Prostate gland (tissue), 2 donors: ENCODE measurements at regions not wholly inside any gene's neighbourhood (a gene's known extent, or its start where the extent isn't known, plus 50 kb on each side); places are given as distances from the start of the nearest gene placed in this dataset.

Experiments
- DNase-seq: peaks from one replicate; pipeline ENCODE4 v3.0.0-alpha.2; 2019; ENCODE audit warnings: low spot score
- H3K27ac ChIP-seq, 2 donors: fragments of 200-600 bp; sonication (generic); 2 replicates each; pipeline ENCODE4 v1.5.1; 2017 to 2019
- H3K27me3 ChIP-seq: fragments of 200-600 bp; sonication (generic); replicated peaks from 2 replicates; pipeline ENCODE4 v1.5.1; 2019; ENCODE audit not compliant: insufficient read depth
- H3K36me3 ChIP-seq, 2 donors: fragments of 200-600 bp; sonication (generic); 1 replicate in 1 of 2; 2 replicates in 1 of 2; pipeline versions ENCODE4 v1.5.1 to v1.8.1; 2017 to 2019
- H3K4me1 ChIP-seq: fragments of 200-600 bp; sonication (generic); replicated peaks from 2 replicates; pipeline ENCODE4 v1.5.1; 2019
- H3K4me3 ChIP-seq, 2 donors: fragments of 200-600 bp; sonication (generic); 2 replicates each; pipeline ENCODE4 v1.5.1; 2017 to 2019
- H3K9me3 ChIP-seq: fragments of 200-600 bp; sonication (generic); 2 replicates; pipeline ENCODE4 v1.5.1; 2017
- POLR2A ChIP-seq: fragments of 450-650 bp; IDR thresholded peaks from one replicate; pipeline ENCODE4 v1.6.1; 2016; ENCODE audit warnings: antibody characterized with exemption, mild to moderate bottlenecking
- POLR2AphosphoS5 ChIP-seq: sonication (generic); formaldehyde crosslinking; IDR thresholded peaks from one replicate; pipeline ENCODE4 v1.6.1; 2017; ENCODE audit warnings: antibody characterized with exemption
- WGBS: methylation state at CpG from one replicate; pipeline ENCODE4 v1.1.5; 2018; 5-methylcytosine and 5-hydroxymethylcytosine counted together
- intact Hi-C: fragments of 100-400 bp; cut with DNase I; formaldehyde crosslinking; loops from one replicate; pipeline ENCODE4 v1.14.2; 2022
- TF ChIP-seq, protein P1 (sequence below), 4 experiments: fragments of 200-600 bp in 2 of 4; fragments of 450-650 bp in 2 of 4; sonication (generic) in 2 of 4; IDR thresholded peaks; 1 replicate in 3 of 4; 2 replicates in 1 of 4; pipeline ENCODE4 v1.5.1; 2016 to 2019; ENCODE audit warnings: antibody characterized with exemption in 4 of 4, mild to moderate bottlenecking in 2 of 4, moderate library complexity in 2 of 4

GRCh38 chr12:24229031-24229700 lies 279.7 kb upstream of the SOX5 start:
- H3K4me3 ChIP-seq, result no peak overlapping the region
- no peaks in the 10 kb centered on the region for H3K36me3 ChIP-seq
- 88% methylated on average over 9 of the region's 9 CpGs for WGBS
- no peak overlapping the region for H3K27ac ChIP-seq
- no peaks in the 10 kb centered on the region for H3K9me3 ChIP-seq
- intact Hi-C loops, result no loop called here
- TF ChIP-seq POLR2AphosphoS5 (no peak), POLR2A (no peak)
- TF ChIP-seq, protein P1, sequence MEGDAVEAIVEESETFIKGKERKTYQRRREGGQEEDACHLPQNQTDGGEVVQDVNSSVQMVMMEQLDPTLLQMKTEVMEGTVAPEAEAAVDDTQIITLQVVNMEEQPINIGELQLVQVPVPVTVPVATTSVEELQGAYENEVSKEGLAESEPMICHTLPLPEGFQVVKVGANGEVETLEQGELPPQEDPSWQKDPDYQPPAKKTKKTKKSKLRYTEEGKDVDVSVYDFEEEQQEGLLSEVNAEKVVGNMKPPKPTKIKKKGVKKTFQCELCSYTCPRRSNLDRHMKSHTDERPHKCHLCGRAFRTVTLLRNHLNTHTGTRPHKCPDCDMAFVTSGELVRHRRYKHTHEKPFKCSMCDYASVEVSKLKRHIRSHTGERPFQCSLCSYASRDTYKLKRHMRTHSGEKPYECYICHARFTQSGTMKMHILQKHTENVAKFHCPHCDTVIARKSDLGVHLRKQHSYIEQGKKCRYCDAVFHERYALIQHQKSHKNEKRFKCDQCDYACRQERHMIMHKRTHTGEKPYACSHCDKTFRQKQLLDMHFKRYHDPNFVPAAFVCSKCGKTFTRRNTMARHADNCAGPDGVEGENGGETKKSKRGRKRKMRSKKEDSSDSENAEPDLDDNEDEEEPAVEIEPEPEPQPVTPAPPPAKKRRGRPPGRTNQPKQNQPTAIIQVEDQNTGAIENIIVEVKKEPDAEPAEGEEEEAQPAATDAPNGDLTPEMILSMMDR (IDR thresholded peaks at IDR 0.05), result no peak
- DNase-seq, result no peak
- no peaks in the 10 kb centered on the region for H3K27me3 ChIP-seq
- no peaks in the 10 kb centered on the region for H3K4me1 ChIP-seq

DNA sequence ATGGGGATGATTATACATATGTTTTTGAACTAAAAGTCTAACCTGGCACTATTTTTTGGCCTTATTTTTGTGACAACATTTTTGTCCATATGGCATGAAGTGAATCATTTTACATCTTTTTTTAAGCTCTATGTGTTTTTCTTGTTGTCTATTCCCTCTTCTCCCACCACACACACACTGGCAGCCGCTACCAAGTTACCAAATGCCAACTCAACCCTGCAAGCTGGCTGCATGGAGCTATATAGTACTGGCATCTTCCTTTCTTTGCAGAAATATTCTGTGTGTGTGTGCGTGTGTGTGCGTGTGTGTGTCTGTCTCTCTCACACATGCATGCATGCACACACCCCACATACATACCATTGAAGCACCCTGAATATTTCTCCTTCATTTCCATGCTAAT lies 278.9 kb upstream of the SOX5 start:
- Histone ChIP-seq H3K27me3 (no peaks in the 10 kb centered on the region), H3K36me3 (no peaks in the 10 kb centered on the region), H3K9me3 (no peaks in the 10 kb centered on the region), H3K4me1 (no peaks in the 10 kb centered on the region), H3K4me3 (no peak overlapping the region), H3K27ac (no peak overlapping the region)
- intact Hi-C loops, result no loop called here
- TF ChIP-seq, protein P1 (IDR thresholded peaks at IDR 0.05), result no peak
- TF ChIP-seq POLR2A, result no peak
- TF ChIP-seq POLR2AphosphoS5, result no peak
- 99% methylated on average over 3 of the region's 3 CpGs for WGBS
- DNase-seq, result no peak

- no peak overlapping the region for H3K27ac ChIP-seq
- H3K27me3 ChIP-seq, result no peaks in the 10 kb centered on the region
- H3K4me3 ChIP-seq, result no peak overlapping the region
- no peak for TF ChIP-seq POLR2A
- TF ChIP-seq, protein P1 (IDR thresholded peaks at IDR 0.05), result no peak
- TF ChIP-seq POLR2AphosphoS5, result no peak
- no peaks in the 10 kb centered on the region for H3K4me1 ChIP-seq
- H3K9me3 ChIP-seq, result no peaks in the 10 kb centered on the region
- WGBS, result 93% methylated on average over 5 of the region's 5 CpGs
- H3K36me3 ChIP-seq, result no peaks in the 10 kb centered on the region
- intact Hi-C loops, result no loop called here
- DNase-seq, result no peak
Measured at GRCh38 chr12:24227551-24227950, 278.1 kb upstream of the SOX5 start.

DNA sequence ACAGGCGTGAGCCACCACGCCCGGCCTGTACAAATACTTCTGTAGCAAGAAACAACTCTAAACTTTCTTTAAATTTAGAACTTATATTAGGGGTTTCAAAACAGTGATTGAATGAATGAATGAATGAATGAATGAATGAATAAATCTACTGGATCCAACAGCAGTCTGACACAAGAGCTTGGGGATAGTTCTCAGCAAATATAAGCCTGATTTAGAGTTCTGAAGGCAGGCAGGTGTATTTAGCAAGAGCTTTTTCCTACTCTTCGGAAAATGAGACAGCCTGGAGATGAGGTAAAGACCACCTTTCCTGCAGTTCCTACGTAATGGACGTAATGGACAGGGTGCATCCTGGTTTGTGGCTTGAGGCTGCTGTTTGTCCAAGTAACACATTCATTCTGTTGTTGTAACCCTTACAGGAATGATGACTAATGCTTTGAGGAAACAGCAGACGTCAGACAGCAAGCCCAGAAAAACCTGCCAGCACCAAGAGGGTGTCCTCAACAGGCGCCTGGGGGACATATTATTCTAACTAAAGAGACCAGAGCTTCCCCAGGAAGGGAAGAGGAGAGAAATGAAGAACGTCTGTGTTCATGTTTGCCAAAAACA lies 277.4 kb upstream of the SOX5 start:
- TF ChIP-seq POLR2A, result no peak
- no peak for TF ChIP-seq POLR2AphosphoS5
- Histone ChIP-seq H3K9me3 (no peaks in the 10 kb centered on the region), H3K36me3 (no peaks in the 10 kb centered on the region), H3K27me3 (no peaks in the 10 kb centered on the region), H3K27ac (no peak overlapping the region), H3K4me1 (no peaks in the 10 kb centered on the region), H3K4me3 (no peak overlapping the region)
- WGBS, result 73% methylated on average over 9 of the region's 9 CpGs
- DNase-seq, result no peak
- intact Hi-C loops, result no loop called here

- TF ChIP-seq POLR2AphosphoS5 (no peak), POLR2A (no peak)
- TF ChIP-seq, protein P1 (IDR thresholded peaks at IDR 0.05), result no peak
- Histone ChIP-seq H3K4me1 (no peaks in the 10 kb centered on the region), H3K27ac (no peak overlapping the region), H3K36me3 (no peaks in the 10 kb centered on the region), H3K4me3 (no peak overlapping the region), H3K9me3 (no peaks in the 10 kb centered on the region), H3K27me3 (no peaks in the 10 kb centered on the region)
- intact Hi-C loops, result no loop called here
- DNase-seq, result no peak
Measured at GRCh38 chr12:24224401-24224800, 274.9 kb upstream of the SOX5 start.
